ENCODE measurements at regions not wholly inside any gene's neighbourhood (a gene's known extent, or its start where the extent isn't known, plus 50 kb on each side); places are given as distances from the start of the nearest gene placed in this dataset.
"Not testable (repeated sequence)": the region's sequence is repeated elsewhere in the genome, so short reads cannot be mapped to it uniquely, and the experiment has no call there.

DNA sequence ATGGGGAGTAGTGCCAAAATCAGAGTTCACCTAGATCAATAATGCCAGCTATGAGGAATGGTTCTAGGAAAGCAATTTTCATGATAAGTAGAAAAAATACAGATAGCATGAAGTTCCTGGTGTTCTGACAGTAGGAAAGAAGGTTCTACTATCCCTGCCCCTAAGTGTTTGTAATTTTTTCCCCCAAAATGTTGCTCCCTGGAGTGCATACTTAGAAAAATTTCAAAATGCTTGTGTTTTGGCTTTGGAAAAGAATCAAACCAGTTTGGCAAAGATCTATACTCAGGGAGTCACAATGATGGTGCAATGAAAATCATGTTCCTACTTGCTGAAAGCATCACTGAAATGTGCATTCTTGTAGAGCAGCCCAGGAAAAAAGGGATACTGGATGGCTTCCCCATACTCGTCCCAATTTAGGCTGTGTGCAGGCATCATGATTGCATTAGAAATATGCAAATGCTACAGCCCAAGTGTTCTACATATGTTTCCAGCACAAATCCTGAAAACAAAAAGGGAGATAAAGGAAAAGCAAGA, 74.7 kb downstream of the LPAR4 start:
- peak in 1 of 3 donors; percentile 24 for DNase-seq

DNA sequence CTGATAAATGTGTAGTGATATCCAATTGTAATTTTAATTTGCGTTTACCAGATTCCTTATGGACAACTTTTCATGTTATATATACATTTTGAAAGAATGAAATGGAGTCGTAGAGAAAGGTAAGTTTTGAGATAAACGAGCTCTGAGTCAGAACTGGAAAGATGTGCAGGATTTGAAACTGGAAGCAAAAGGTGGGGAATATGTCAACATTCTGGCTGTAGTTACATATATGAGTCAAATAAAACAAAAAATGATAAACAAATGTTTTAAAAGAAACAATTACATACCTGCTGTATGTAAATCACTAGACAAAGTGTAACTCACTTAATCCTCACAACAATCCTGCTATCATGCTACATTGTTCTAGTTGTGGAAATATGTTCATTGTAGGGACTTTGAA, 84.0 kb downstream of the LPAR4 start:
- DNase-seq: no peak

DNA sequence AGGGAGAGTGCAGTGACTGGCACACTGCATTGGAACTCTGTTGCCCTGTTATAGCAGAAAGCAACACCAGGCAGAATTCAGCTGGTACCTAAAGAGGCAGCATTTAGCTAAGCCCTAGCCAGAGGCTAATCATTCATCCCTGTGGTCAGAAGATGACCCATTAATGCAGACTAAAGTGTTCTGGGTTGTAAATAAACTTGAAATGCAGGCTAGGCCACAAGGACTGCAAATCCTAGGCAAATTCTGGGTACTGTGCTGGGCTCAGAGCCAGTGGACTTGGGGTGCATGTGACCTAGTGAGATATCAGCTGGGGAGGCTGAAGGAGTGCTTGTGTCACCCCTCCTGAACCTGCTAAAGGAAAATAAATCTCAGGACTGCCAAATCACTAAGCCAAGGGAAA, 91.2 kb downstream of the LPAR4 start:
- no peak for DNase-seq

DNA sequence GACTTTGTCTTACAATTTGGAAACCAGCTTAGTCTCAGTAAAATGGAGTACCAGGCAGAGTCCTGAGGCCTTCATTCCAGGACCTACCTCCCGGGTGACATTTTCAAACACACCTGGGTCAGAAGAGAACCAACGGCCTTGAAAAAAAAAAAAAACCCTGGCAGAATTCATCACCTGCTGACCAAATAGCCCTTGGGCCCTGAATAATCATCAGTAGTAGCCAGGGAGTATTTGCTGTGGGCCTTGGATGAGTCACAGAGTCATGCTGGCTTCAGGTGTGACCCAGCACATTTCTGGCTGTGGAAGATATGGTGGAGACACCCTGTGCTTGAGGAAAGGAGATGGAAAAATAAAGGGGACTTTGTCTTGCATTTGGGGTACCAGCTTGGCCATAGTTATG, 92.2 kb downstream of the LPAR4 start:
- no peak for DNase-seq

DNA sequence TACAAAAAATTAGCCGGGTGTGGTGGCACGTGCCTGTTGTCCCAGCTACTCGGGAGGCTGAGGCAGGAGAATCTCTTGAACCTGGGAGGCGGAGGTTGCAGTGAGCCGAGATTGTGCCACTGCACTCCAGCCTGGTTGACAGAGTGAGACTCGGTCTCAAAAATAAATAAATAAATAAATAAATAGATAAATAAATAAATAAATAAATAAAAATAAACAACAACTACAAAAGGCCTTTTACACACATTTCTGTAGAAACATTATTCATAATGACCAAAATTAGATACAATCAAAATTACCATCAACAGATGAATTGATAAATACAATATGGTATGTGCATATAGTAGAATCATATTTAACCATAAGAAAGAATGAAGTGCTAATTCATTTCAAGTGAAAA, 96.7 kb downstream of the LPAR4 start:
- not testable (repeated sequence) for DNase-seq

DNA sequence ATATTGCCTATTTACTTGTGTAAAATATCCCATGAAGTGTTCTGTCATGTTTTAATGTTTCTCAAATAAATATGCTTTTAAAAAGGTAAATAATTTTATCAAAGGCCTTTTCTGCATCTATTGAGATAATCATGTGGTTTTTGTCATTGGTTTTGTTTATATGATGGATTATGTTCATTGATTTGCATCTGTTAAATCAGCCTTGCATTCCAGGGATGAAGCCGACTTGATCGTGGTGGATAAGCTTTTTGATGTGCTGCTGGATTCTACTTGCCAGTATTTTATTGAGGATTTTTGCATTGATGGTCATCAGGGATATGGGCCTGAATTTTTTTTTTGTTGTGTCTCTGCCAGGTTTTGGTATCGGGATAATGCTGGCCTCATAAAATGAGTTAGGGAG, 63.9 kb upstream of the P2RY10 start:
- peak in 1 of 3 donors; percentile 14 for DNase-seq

DNA sequence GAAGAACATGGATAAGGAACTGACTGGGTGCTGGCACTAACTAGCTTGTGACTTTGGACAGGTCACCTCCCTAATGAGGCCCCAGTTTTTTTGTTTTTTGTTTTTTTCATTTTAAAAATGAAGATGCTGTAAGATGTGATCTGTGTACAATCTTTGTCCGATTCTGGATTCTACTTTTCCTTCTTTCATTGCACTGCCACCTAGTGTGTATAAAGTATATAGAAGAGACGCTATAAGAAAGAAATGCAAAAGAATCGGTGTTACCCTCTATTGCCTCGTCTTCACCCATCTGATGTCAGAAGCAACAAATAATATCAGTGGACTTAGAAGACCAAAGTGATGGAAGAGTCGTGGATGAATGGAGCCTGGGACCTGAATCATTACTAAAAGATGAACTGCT, 58.6 kb upstream of the P2RY10 start:
- peak; percentile 5 to 42 (median 10) for DNase-seq
